ENCODE measurements at regions not wholly inside any gene's neighbourhood (a gene's known extent, or its start where the extent isn't known, plus 50 kb on each side); places are given as distances from the start of the nearest gene placed in this dataset.

DNA sequence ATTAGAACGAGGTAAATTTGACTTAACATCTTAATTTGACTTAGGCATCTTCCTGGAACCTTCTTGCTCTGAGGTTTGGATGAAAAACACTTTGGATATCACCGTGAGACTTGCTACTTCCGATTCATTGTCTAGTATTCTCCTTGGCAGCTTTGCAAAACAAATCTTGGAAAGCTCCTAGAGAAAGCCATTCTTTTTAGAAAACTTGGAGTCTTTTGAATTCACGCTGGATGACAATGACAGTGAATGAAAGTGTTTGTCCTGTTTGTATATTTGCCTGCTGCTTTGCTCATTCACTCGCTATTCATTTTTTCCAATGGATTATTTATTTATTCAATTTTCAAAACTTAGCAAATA, 222.1 kb upstream of the HMGA2 start:
- TF ChIP-seq, protein P1, sequence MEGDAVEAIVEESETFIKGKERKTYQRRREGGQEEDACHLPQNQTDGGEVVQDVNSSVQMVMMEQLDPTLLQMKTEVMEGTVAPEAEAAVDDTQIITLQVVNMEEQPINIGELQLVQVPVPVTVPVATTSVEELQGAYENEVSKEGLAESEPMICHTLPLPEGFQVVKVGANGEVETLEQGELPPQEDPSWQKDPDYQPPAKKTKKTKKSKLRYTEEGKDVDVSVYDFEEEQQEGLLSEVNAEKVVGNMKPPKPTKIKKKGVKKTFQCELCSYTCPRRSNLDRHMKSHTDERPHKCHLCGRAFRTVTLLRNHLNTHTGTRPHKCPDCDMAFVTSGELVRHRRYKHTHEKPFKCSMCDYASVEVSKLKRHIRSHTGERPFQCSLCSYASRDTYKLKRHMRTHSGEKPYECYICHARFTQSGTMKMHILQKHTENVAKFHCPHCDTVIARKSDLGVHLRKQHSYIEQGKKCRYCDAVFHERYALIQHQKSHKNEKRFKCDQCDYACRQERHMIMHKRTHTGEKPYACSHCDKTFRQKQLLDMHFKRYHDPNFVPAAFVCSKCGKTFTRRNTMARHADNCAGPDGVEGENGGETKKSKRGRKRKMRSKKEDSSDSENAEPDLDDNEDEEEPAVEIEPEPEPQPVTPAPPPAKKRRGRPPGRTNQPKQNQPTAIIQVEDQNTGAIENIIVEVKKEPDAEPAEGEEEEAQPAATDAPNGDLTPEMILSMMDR (IDR thresholded peaks at IDR 0.05): no peak
- no peak for TF ChIP-seq POLR2A (IDR thresholded peaks at IDR 0.05)
